ENCODE measurements at regions not wholly inside any gene's neighbourhood (a gene's known extent, or its start where the extent isn't known, plus 50 kb on each side); places are given as distances from the start of the nearest gene placed in this dataset.

GRCh38 chr14:101000711-101001250 lies 97.3 kb upstream of the RTL1 start:
- TF ChIP-seq CTCF (IDR thresholded peaks at IDR 0.05; ENCODE audit: insufficient read depth, low read depth, low read length) = no peak
- no peak for DNase-seq (ENCODE audit: low read depth)
- no peak overlapping the region for H3K4me3 ChIP-seq (ENCODE audit: low read depth, low read length)

GRCh38 chr14:101001311-101002069 lies 98.0 kb upstream of the RTL1 start:
- peak; percentile 23 for DNase-seq (ENCODE audit: low read depth)
- TF ChIP-seq CTCF (IDR thresholded peaks at IDR 0.05; ENCODE audit: insufficient read depth, low read depth, low read length) = no peak
- H3K4me3 ChIP-seq (ENCODE audit: low read depth, low read length) = no peak overlapping the region

- DNase-seq (ENCODE audit: low read depth) = no peak
- H3K4me3 ChIP-seq (ENCODE audit: low read depth, low read length) = no peak overlapping the region
- no peak for TF ChIP-seq CTCF (IDR thresholded peaks at IDR 0.05; ENCODE audit: insufficient read depth, low read depth, low read length)
These were observed 99.2 kb upstream of the RTL1 start for GRCh38 chr14:101002738-101003137.

GRCh38 chr14:101004176-101004575 lies 100.7 kb upstream of the RTL1 start:
- no peak for TF ChIP-seq CTCF (IDR thresholded peaks at IDR 0.05; ENCODE audit: insufficient read depth, low read depth, low read length)
- no peak overlapping the region for H3K4me3 ChIP-seq (ENCODE audit: low read depth, low read length)
- no peak for DNase-seq (ENCODE audit: low read depth)

GRCh38 chr14:101004954-101005353 lies 101.4 kb upstream of the RTL1 start:
- TF ChIP-seq CTCF (IDR thresholded peaks at IDR 0.05; ENCODE audit: insufficient read depth, low read depth, low read length) = no peak
- DNase-seq (ENCODE audit: low read depth) = peak; percentile 60
- H3K4me3 ChIP-seq (ENCODE audit: low read depth, low read length) = no peak overlapping the region

GRCh38 chr14:101005447-101005846 lies 101.9 kb upstream of the RTL1 start:
- H3K4me3 ChIP-seq (ENCODE audit: low read depth, low read length) = no peak overlapping the region
- no peak for TF ChIP-seq CTCF (IDR thresholded peaks at IDR 0.05; ENCODE audit: insufficient read depth, low read depth, low read length)
- no peak for DNase-seq (ENCODE audit: low read depth)
